DOHH2 (cell line): ENCODE measurements at regions not wholly inside any gene's neighbourhood (a gene's known extent, or its start where the extent isn't known, plus 50 kb on each side); places are given as distances from the start of the nearest gene placed in this dataset.

ENCODE experiments used
- EZH2phosphoT487 ChIP-seq: fragments of 200-600 bp; sonication (generic); IDR thresholded peaks from 2 replicates; pipeline ENCODE4 v1.6.1; 2017; ENCODE audit warnings: borderline replicate concordance, mild to moderate bottlenecking, antibody characterized with exemption, low read length, moderate library complexity, mixed read lengths
- TF ChIP-seq, protein P1 (sequence below): fragments of 200-600 bp; sonication (generic); IDR thresholded peaks from one replicate; pipeline ENCODE4 v1.5.1; 2014; ENCODE audit warnings: antibody characterized with exemption, mild to moderate bottlenecking, low read depth, low read length; ENCODE audit not compliant: poor library complexity, severe bottlenecking

GRCh38 chr4:162268911-162269310 is 105.1 kb upstream of the FSTL5 start:
- TF ChIP-seq, protein P1, sequence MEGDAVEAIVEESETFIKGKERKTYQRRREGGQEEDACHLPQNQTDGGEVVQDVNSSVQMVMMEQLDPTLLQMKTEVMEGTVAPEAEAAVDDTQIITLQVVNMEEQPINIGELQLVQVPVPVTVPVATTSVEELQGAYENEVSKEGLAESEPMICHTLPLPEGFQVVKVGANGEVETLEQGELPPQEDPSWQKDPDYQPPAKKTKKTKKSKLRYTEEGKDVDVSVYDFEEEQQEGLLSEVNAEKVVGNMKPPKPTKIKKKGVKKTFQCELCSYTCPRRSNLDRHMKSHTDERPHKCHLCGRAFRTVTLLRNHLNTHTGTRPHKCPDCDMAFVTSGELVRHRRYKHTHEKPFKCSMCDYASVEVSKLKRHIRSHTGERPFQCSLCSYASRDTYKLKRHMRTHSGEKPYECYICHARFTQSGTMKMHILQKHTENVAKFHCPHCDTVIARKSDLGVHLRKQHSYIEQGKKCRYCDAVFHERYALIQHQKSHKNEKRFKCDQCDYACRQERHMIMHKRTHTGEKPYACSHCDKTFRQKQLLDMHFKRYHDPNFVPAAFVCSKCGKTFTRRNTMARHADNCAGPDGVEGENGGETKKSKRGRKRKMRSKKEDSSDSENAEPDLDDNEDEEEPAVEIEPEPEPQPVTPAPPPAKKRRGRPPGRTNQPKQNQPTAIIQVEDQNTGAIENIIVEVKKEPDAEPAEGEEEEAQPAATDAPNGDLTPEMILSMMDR: no peak
- TF ChIP-seq EZH2phosphoT487: no peak
